Mammary epithelial cell (primary cell): ENCODE measurements at regions not wholly inside any gene's neighbourhood (a gene's known extent, or its start where the extent isn't known, plus 50 kb on each side); places are given as distances from the start of the nearest gene placed in this dataset.

Experiments used
- CTCF ChIP-seq, 2 donors: IDR thresholded peaks in 1 of 2; conservative IDR thresholded peaks in 1 of 2; 2 replicates each; pipeline ENCODE4 v1.5.1; 2011 to 2012; ENCODE audit warnings: inconsistent platforms in 2 of 2, low read length in 2 of 2, mild to moderate bottlenecking in 2 of 2, control low read depth in 1 of 2, low read depth in 1 of 2; ENCODE audit not compliant: insufficient read depth in 1 of 2; ENCODE audit errors: extremely low read depth in 1 of 2
- EZH2 ChIP-seq: IDR thresholded peaks from 2 replicates; pipeline ENCODE4 v1.6.1; 2012; ENCODE audit warnings: low read length, inconsistent platforms, borderline replicate concordance

- TF ChIP-seq CTCF (conservative IDR thresholded peaks at IDR 0.05 in 1 of 2, IDR thresholded peaks at IDR 0.05 in 1 of 2; ENCODE audit: extremely low read depth in 1 of 2, insufficient read depth in 1 of 2, low read depth in 1 of 2, low read length in 2 of 2) (no peak), EZH2 (no peak)
Measured at GRCh38 chr18:11541179-11541578, 68.2 kb upstream of the SLC35G4 start.
